ENCODE measurements at regions not wholly inside any gene's neighbourhood (a gene's known extent, or its start where the extent isn't known, plus 50 kb on each side); places are given as distances from the start of the nearest gene placed in this dataset.
"Not testable (repeated sequence)": the region's sequence is repeated elsewhere in the genome, so short reads cannot be mapped to it uniquely, and the experiment has no call there.

GRCh38 chr6:157751547-157752200, 71.4 kb upstream of the SNX9 start:
- DNase-seq: no peak
- intact Hi-C loops (cut with DNase I): loop anchor here in 1 of 4 donors (10.0 kb wide), 1 partner anchor 323 kb away; no protein-coding TSS in a partner anchor
- no peak overlapping the region for H3K4me3 ChIP-seq
- 85 to 97% (median 95%) methylated on average over 10 of the region's 10 CpGs for WGBS, 3 donors
- no peaks in the 10 kb centered on the region for H3K36me3 ChIP-seq
- TF ChIP-seq EP300 (IDR thresholded peaks at IDR 0.05) (no peak), CTCF (IDR thresholded peaks at IDR 0.05) (no peak), POLR2A (IDR thresholded peaks at IDR 0.05) (no peak)
- H3K27me3 ChIP-seq: no peaks in the 10 kb centered on the region
- H3K4me1 ChIP-seq (ENCODE audit: insufficient read depth): peaks cover 2% of the 10 kb centered on the region
- no peaks in the 10 kb centered on the region for H3K9me3 ChIP-seq
- H3K27ac ChIP-seq: no peak overlapping the region

DNA sequence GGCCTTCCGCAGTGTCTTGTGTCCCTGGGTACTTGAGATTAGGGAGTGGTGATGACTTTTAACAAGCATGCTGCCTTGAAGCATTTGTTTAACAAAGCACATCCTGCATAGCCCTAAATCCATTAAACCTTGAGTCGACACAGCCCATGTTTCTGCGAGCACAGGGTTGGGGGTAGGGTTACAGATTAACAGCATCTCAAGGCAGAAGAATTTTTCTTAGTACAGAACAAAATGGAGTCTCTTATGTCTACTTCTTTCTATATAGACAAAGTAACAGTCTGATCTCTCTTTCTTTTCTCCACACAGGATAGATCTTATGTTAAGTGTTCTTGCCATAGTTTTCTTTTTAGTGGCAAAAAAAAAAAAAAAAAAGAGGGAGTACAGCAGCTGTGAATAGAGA, 70.2 kb upstream of the SNX9 start:
- not testable (repeated sequence) for H3K27ac ChIP-seq; H3K4me3 ChIP-seq; H3K27me3 ChIP-seq; H3K9me3 ChIP-seq; H3K36me3 ChIP-seq; H3K4me1 ChIP-seq (ENCODE audit: insufficient read depth); DNase-seq
- WGBS, 3 donors: 45 to 57% (median 52%) methylated on average over 3 of the region's 3 CpGs
- intact Hi-C loops (cut with DNase I): loop anchor here in 1 of 4 donors (10.0 kb wide), 1 partner anchor 322 kb away; no protein-coding TSS in a partner anchor

GRCh38 chr6:157753291-157753690, 69.8 kb upstream of the SNX9 start:
- WGBS, 3 donors: 13 to 23% (median 21%) methylated on average over 2 of the region's 2 CpGs
- no peak overlapping the region for H3K27ac ChIP-seq
- no peaks in the 10 kb centered on the region for H3K36me3 ChIP-seq
- H3K9me3 ChIP-seq: no peaks in the 10 kb centered on the region
- H3K27me3 ChIP-seq: no peaks in the 10 kb centered on the region
- TF ChIP-seq CTCF (IDR thresholded peaks at IDR 0.05): no peak
- TF ChIP-seq POLR2A (IDR thresholded peaks at IDR 0.05): no peak
- no peak for TF ChIP-seq EP300 (IDR thresholded peaks at IDR 0.05)
- DNase-seq: no peak
- intact Hi-C loops (cut with DNase I): loop anchor here in 1 of 4 donors (10.0 kb wide), 1 partner anchor 322 kb away; no protein-coding TSS in a partner anchor
- H3K4me1 ChIP-seq (ENCODE audit: insufficient read depth): peaks cover 4% of the 10 kb centered on the region
- no peak overlapping the region for H3K4me3 ChIP-seq

DNA sequence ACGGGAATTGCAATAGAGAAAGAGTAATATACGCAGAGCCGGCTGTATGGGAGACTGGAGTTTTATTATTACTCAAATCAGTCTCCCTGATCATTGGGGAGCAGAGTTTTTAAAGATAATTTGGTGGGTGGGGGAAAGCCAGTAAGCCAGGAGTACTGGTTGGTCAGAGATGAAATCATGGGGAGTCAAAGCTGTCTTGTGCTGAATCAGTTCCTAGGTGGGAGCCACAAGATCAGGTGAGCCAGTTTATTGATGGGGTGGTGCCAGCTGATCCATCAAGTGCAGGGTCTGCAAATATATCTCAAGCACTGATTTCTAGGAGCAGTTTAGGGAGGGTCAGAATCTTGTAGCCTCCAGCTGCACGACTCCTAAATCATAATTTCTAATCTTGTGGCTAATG, 69.2 kb upstream of the SNX9 start:
- 76 to 93% (median 88%) methylated on average over 4 of the region's 4 CpGs for WGBS, 3 donors
- H3K9me3 ChIP-seq; H3K4me3 ChIP-seq; H3K27me3 ChIP-seq; H3K36me3 ChIP-seq; H3K27ac ChIP-seq; DNase-seq; H3K4me1 ChIP-seq (ENCODE audit: insufficient read depth): not testable (repeated sequence)
- intact Hi-C loops (cut with DNase I): loop anchor here in 1 of 4 donors (10.0 kb wide), 1 partner anchor 321 kb away; no protein-coding TSS in a partner anchor

DNA sequence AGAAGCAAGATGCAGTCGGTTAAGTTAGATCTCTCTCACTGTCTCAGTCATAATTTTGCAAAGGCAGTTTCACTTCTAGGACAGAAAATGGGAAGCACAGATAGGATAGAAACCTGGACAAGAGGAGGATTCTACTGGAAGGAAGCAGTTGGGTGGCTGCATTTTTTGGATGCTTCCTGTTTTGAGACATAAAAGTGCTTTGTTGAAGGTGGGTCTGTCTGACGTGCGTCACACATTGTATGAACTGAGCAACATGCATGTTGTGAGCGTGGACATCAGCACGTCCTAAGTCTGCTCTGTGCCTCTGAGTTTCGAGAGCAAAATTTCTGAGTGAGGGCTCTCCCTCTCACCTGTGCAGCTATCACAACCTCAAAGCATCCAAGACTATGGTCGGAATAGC, 68.7 kb upstream of the SNX9 start:
- TF ChIP-seq EP300 (IDR thresholded peaks at IDR 0.05) (no peak), POLR2A (IDR thresholded peaks at IDR 0.05) (no peak)
- peaks cover 4% of the 10 kb centered on the region for H3K4me1 ChIP-seq (ENCODE audit: insufficient read depth)
- no peaks in the 10 kb centered on the region for H3K36me3 ChIP-seq
- intact Hi-C loops (cut with DNase I): loop anchor here in 1 of 4 donors (10.0 kb wide), 1 partner anchor 320 kb away; no protein-coding TSS in a partner anchor
- H3K4me3 ChIP-seq: no peak overlapping the region
- H3K27ac ChIP-seq: no peak overlapping the region
- no peaks in the 10 kb centered on the region for H3K9me3 ChIP-seq
- no peaks in the 10 kb centered on the region for H3K27me3 ChIP-seq
- no peak for DNase-seq
- WGBS, 3 donors: 92 to 94% (median 93%) methylated on average over 7 of the region's 7 CpGs

DNA sequence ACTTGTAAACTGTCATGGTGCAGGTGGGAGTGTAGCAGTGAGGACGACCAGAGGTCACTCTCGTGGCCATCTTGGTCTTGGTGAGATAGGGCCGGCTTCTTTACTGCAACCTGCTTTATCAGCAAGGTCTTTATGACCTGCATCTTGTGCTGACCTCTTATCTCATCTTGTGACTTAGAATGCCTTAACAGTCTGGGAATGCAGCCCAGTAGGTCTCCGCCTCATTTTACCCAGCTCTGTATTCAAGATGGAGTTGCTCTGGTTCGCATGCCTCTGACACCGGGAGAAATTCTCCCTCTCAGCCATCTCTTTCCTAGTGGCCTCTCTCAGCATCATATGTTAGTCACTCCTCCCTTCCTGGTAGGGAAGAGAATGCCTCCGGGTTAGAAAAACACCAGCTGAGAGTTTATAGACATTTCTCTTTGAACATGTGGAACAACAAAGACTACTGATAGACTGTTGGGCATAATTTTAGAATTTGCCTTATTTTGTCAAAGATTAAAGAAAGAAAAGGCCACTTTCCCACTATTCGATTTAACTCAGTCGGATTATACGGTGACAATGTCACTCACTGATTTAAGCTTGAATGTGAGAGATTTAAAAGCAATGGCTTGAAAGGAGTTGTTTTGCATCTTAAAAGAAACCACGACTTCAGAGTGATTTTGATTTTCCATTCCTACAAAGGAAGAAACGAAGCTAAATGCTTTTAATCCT, 67.9 kb upstream of the SNX9 start:
- Histone ChIP-seq H3K27ac (no peak overlapping the region), H3K9me3 (no peaks in the 10 kb centered on the region), H3K4me3 (no peak overlapping the region), H3K4me1 (ENCODE audit: insufficient read depth) (peaks cover 4% of the 10 kb centered on the region), H3K36me3 (no peaks in the 10 kb centered on the region), H3K27me3 (no peaks in the 10 kb centered on the region)
- DNase-seq: no peak
- 75 to 86% (median 77%) methylated on average over 12 of the region's 12 CpGs for WGBS, 3 donors
- no peak for TF ChIP-seq EP300 (IDR thresholded peaks at IDR 0.05)
- TF ChIP-seq POLR2A (IDR thresholded peaks at IDR 0.05): no peak
- TF ChIP-seq CTCF (IDR thresholded peaks at IDR 0.05): no peak
- intact Hi-C loops (cut with DNase I): loop anchor here in 2 of 4 donors (5.0 to 10.0 kb wide), 2 partner anchors 317 to 320 kb away; no protein-coding TSS in a partner anchor

All from ovary (tissue), 7 donors.